ENCODE measurements at regions not wholly inside any gene's neighbourhood (a gene's known extent, or its start where the extent isn't known, plus 50 kb on each side); places are given as distances from the start of the nearest gene placed in this dataset.

DNA sequence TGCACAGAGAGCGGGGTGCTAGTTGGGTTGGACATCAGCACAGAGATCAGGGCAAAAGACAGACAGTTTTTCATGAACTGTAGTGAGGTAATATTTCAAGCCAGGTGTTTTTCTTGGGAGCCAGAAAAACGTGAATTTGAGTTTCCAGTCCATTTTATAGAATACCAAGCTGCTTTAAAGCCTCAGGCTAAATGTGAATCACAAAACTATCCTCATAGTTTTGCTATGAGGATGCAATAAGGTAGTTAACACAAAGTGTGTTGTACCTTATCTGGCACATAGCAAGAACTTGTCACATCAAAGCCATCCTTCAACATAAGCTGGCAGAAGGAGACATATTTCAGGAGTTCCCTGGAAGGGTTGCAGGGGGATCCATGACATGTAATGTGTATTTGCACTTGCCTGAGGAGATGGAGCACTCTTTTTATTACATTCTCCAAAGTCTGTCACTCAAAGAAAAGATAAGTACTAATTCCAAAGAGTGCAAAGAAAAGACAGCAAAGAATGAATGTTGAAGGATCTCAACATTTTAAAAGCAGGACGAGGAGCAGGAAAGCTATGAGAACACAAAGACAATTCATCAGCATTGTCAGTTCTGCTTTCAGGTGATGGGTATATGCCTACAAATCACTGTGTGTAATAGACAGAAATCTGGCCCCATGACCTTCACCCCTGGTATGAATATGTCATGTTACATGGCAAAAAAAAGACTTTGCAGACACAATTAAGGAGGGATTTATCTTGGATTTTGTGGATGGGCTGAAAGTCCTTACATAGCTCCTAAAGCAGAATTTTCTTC lies 1046.4 kb downstream of the NTRK3 start:
- no peak for DNase-seq (ENCODE audit: low read depth)
- TF ChIP-seq, protein P1, sequence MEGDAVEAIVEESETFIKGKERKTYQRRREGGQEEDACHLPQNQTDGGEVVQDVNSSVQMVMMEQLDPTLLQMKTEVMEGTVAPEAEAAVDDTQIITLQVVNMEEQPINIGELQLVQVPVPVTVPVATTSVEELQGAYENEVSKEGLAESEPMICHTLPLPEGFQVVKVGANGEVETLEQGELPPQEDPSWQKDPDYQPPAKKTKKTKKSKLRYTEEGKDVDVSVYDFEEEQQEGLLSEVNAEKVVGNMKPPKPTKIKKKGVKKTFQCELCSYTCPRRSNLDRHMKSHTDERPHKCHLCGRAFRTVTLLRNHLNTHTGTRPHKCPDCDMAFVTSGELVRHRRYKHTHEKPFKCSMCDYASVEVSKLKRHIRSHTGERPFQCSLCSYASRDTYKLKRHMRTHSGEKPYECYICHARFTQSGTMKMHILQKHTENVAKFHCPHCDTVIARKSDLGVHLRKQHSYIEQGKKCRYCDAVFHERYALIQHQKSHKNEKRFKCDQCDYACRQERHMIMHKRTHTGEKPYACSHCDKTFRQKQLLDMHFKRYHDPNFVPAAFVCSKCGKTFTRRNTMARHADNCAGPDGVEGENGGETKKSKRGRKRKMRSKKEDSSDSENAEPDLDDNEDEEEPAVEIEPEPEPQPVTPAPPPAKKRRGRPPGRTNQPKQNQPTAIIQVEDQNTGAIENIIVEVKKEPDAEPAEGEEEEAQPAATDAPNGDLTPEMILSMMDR (conservative IDR thresholded peaks at IDR 0.05; ENCODE audit: low read depth, low read length), result no peak
- no peak overlapping the region for H3K4me3 ChIP-seq (ENCODE audit: low read depth, low read length)

DNA sequence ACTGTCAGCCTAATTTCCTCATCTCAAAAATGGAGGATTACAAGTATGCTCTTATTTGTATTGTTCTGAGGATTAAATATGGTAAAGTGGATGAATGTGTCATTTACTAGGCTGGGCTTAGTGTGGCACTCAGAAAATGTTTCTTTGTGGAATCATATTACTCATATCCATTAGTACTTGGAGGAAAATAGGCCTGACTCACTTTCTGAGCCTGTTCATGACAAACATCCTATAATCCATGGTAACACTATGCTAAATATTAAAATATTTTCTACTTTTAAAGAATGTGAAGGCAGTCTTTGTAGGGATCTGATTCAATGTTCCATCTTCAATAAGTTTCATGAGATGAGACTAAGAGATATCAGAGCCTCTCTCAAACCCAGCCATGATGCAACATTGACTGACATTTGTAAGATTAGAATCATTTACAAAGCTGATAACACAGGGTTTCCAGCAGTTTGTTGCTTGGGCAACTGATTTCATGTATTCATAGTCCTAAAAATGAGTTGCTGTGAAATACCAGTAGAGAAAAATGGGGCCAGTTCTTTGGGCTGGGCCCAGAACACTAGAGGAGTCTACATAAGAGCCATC lies 1048.5 kb downstream of the NTRK3 start:
- no peak overlapping the region for H3K4me3 ChIP-seq (ENCODE audit: low read depth, low read length)
- DNase-seq (ENCODE audit: low read depth), result peak; percentile 26
- TF ChIP-seq, protein P1 (conservative IDR thresholded peaks at IDR 0.05; ENCODE audit: low read depth, low read length), result no peak

DNA sequence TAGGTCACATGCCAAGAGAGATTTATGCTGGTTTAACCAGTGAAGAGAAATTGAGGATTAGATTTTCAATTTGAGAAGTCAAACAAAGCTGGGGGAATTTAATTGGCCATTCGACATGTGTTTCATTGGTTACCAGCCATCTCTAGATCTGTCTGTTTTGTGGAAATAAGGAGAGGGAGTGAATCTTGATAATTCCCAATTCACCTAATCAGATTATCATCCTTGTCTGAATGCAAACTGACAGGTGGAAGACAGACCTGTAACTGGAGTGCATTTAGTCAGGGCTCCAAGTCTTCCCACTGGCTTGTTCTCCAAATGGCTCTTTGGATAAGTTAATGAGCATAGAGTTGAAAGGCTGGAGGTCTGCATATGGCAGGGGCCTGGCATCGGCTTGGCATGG lies 1049.3 kb downstream of the NTRK3 start:
- H3K4me3 ChIP-seq (ENCODE audit: low read depth, low read length), result no peak overlapping the region
- no peak for DNase-seq (ENCODE audit: low read depth)
- TF ChIP-seq, protein P1 (conservative IDR thresholded peaks at IDR 0.05; ENCODE audit: low read depth, low read length), result no peak

DNA sequence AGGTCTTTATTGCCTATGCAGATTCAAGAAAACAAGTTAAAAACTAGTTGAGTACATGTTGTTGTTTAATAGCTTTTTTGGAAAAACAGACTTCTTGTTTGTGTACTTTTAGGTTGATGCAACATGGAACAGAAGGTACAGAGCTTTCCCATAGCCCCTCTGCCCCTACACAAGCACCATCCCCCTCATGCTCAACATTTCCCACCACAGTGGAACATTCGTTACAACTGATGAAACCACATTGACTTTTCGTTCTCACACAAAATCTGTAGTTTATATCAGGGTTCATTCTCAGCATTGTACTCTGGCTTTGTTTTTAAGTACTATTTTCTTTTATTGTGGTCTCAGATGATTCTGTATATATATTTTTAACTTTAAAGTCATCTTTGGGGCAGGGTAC lies 1054.6 kb downstream of the NTRK3 start:
- no peak for DNase-seq (ENCODE audit: low read depth)
- H3K4me3 ChIP-seq (ENCODE audit: low read depth, low read length), result no peak overlapping the region
- TF ChIP-seq, protein P1 (conservative IDR thresholded peaks at IDR 0.05; ENCODE audit: low read depth, low read length), result no peak

DNA sequence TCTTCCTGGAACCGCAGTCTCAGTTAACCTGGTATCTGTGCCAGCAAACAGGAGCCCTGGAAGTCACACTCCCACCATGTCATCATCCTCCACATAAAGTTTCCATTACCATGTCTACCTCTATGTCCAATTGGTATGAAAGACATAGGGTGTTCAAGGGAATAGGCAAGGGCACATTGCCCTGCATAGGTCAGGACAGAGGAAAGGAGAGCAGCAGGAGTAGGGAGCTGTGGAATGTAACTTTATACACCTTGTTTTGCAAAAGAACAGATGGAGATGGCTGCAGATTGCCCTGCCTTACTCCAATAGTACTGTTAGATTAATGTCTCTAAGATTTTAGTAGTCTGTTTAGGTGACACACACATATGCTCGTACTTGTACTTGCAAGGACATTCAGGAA lies 1056.4 kb downstream of the NTRK3 start:
- TF ChIP-seq, protein P1 (conservative IDR thresholded peaks at IDR 0.05; ENCODE audit: low read depth, low read length), result no peak
- no peak for DNase-seq (ENCODE audit: low read depth)
- H3K4me3 ChIP-seq (ENCODE audit: low read depth, low read length), result no peak overlapping the region

DNA sequence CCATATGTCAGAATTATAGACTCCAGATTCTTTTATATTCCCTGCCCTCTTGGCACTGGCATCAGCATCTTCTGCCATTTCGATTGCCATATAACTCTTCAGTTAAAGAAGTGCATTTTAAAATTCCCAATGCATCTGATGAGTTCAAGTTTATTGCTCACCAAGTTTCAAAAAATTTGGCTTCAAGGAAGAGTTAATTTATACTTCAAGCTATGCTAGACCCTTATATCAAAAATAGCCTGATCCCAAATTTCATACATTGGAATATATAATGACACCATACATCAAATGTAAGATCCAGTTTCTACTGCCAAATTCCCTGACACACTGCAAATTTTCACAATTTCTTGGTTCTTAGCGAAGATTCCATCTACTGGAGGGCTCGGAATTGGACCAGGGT lies 1058.6 kb downstream of the NTRK3 start:
- DNase-seq (ENCODE audit: low read depth), result no peak
- no peak overlapping the region for H3K4me3 ChIP-seq (ENCODE audit: low read depth, low read length)
- TF ChIP-seq, protein P1 (conservative IDR thresholded peaks at IDR 0.05; ENCODE audit: low read depth, low read length), result no peak

DNA sequence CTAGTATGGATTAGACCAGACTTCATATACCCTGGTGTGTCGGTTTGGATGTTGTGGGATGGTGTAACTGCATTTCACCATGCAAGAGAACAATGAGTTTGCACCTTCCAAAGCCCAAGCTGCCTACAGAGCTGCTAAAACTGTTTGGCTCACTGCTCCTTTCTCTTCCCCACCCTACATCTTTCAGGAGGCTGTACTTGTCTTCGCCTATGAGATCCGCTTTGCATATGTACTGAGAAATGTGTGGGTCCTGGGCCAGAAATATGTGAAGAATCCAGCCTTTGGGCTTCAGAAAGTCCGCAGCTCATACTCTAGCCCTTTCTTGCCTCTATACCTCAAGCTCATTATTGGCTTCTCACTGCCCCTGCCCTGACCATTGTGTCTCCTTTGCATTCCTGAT lies 1060.0 kb downstream of the NTRK3 start:
- DNase-seq (ENCODE audit: low read depth), result no peak
- no peak overlapping the region for H3K4me3 ChIP-seq (ENCODE audit: low read depth, low read length)
- TF ChIP-seq, protein P1 (conservative IDR thresholded peaks at IDR 0.05; ENCODE audit: low read depth, low read length), result no peak

All from choroid plexus epithelial cell (primary cell).